Neuronal stem cell (in vitro differentiated cells): ENCODE measurements at regions not wholly inside any gene's neighbourhood (a gene's known extent, or its start where the extent isn't known, plus 50 kb on each side); places are given as distances from the start of the nearest gene placed in this dataset.

Source experiments
- DNase-seq: peaks from one replicate; pipeline ENCODE4 v3.0.0-alpha.2; 2013; ENCODE audit warnings: low spot score
- H2AFZ ChIP-seq: one replicate; pipeline ENCODE4 v1.6.1; 2013; ENCODE audit warnings: mild to moderate bottlenecking, low read length, inconsistent platforms
- H2AK5ac ChIP-seq: 2 replicates; pipeline ENCODE4 v1.6.1; 2013; ENCODE audit warnings: low read depth, mild to moderate bottlenecking, inconsistent platforms, low read length, moderate library complexity, mixed read lengths
- H2BK120ac ChIP-seq: 2 replicates; pipeline ENCODE4 v1.6.1; 2013; ENCODE audit warnings: low read depth, mild to moderate bottlenecking, inconsistent platforms, low read length, moderate library complexity, mixed read lengths
- H2BK12ac ChIP-seq: one replicate; pipeline ENCODE4 v1.6.1; 2013; ENCODE audit warnings: low read length, inconsistent platforms
- H2BK15ac ChIP-seq: 2 replicates; pipeline ENCODE4 v1.6.1; 2013; ENCODE audit warnings: mild to moderate bottlenecking, low read length, inconsistent platforms, mixed read lengths
- H2BK5ac ChIP-seq: one replicate; pipeline ENCODE4 v1.6.1; 2013; ENCODE audit warnings: inconsistent platforms, mild to moderate bottlenecking, low read length, moderate library complexity
- H3K14ac ChIP-seq: one replicate; pipeline ENCODE4 v1.6.1; 2013; ENCODE audit warnings: low read length, inconsistent platforms
- H3K18ac ChIP-seq: 2 replicates; pipeline ENCODE4 v1.6.1; 2013; ENCODE audit warnings: low read length, inconsistent platforms
- H3K23ac ChIP-seq: 2 replicates; pipeline ENCODE4 v1.6.1; 2013; ENCODE audit warnings: low read depth, mild to moderate bottlenecking, mixed read lengths, low read length, inconsistent platforms; ENCODE audit not compliant: poor library complexity
- H3K27ac ChIP-seq: replicated peaks from 3 replicates; pipeline ENCODE4 v1.5.1; 2013; ENCODE audit warnings: low read length, inconsistent platforms
- H3K27me3 ChIP-seq, 3 experiments: 2 replicates each; pipeline ENCODE4 v1.6.1; 2013; ENCODE audit warnings: low read length in 3 of 3, mild to moderate bottlenecking in 2 of 3, inconsistent platforms in 1 of 3, low read depth in 1 of 3, mixed read lengths in 1 of 3, moderate library complexity in 1 of 3; ENCODE audit not compliant: control insufficient read depth in 3 of 3, insufficient read depth in 3 of 3
- H3K36me3 ChIP-seq, 2 donors: replicated peaks in 1 of 2; 2 replicates each; pipeline ENCODE4 v1.6.1; 2013; ENCODE audit warnings: low read length in 2 of 2; ENCODE audit not compliant: control insufficient read depth in 2 of 2, insufficient read depth in 2 of 2
- H3K4ac ChIP-seq: 2 replicates; pipeline ENCODE4 v1.6.1; 2013; ENCODE audit warnings: inconsistent platforms, mild to moderate bottlenecking, low read length, moderate library complexity
- H3K4me1 ChIP-seq, 2 donors: 1 replicate in 1 of 2; 2 replicates in 1 of 2; pipeline ENCODE4 v1.6.1; 2013; ENCODE audit warnings: low read length in 2 of 2, low read depth in 1 of 2; ENCODE audit not compliant: control insufficient read depth in 2 of 2, insufficient read depth in 1 of 2
- H3K4me2 ChIP-seq: one replicate; pipeline ENCODE4 v1.6.1; 2013; ENCODE audit warnings: mild to moderate bottlenecking, low read length, inconsistent platforms; ENCODE audit not compliant: insufficient read depth, poor library complexity, severe bottlenecking
- H3K4me3 ChIP-seq, 2 donors: 2 replicates each; pipeline ENCODE4 v1.5.1; 2013; ENCODE audit warnings: low read length in 2 of 2, mild to moderate bottlenecking in 2 of 2, inconsistent platforms in 1 of 2, moderate library complexity in 1 of 2
- H3K79me1 ChIP-seq: one replicate; pipeline ENCODE4 v1.6.1; 2013; ENCODE audit warnings: low read depth, mild to moderate bottlenecking, inconsistent platforms, low read length, moderate library complexity
- H3K9ac ChIP-seq: one replicate; pipeline ENCODE4 v1.6.1; 2013; ENCODE audit warnings: mild to moderate bottlenecking, low read depth, low read length, inconsistent platforms; ENCODE audit not compliant: poor library complexity
- H3K9me3 ChIP-seq, 2 donors: replicated peaks in 1 of 2; 2 replicates each; pipeline versions ENCODE3 to v1.6.1; 2013; ENCODE audit warnings: low read length in 2 of 2, mild to moderate bottlenecking in 2 of 2, inconsistent platforms in 1 of 2, low read depth in 1 of 2, mixed read lengths in 1 of 2, moderate library complexity in 1 of 2; ENCODE audit not compliant: control insufficient read depth in 2 of 2, insufficient read depth in 1 of 2
- H4K8ac ChIP-seq: one replicate; pipeline ENCODE4 v1.6.1; 2013; ENCODE audit warnings: low read depth, mild to moderate bottlenecking, inconsistent platforms, low read length, moderate library complexity
- H4K91ac ChIP-seq: one replicate; pipeline ENCODE4 v1.6.1; 2013; ENCODE audit warnings: low read length, low read depth, mild to moderate bottlenecking, inconsistent platforms; ENCODE audit not compliant: poor library complexity
- WGBS, 2 donors: extraction: QIAGEN DNeasy Blood & Tissue Kit; methylation state at CpG; one replicate each; pipeline ENCODE4 v1.1.7; 2013; ENCODE audit warnings: missing lambda C conversion rate in 2 of 2, mixed read lengths in 1 of 2; ENCODE audit not compliant: insufficient read length in 2 of 2, insufficient replicate concordance in 1 of 2; ENCODE audit errors: extremely low coverage in 2 of 2; 5-methylcytosine and 5-hydroxymethylcytosine counted together

GRCh38 chr5:36491856-36492255 lies 114.5 kb upstream of the SLC1A3 start:
- Histone ChIP-seq H3K4me2 (no peak overlapping the region), H3K18ac (peak overlapping the region; percentile 3), H3K79me1 (no peaks in the 10 kb centered on the region), H3K27me3 (peaks cover 0 to 2% (median 0%) of the 10 kb centered on the region in 3 experiments), H3K27ac (no peak overlapping the region), H2BK120ac (no peak overlapping the region), H2AFZ (no peak overlapping the region), H2BK5ac (no peak overlapping the region), H3K4ac (no peak overlapping the region), H2BK15ac (no peak overlapping the region), H3K4me1 (peaks cover 0 to 4% of the 10 kb centered on the region in 2 donors), H2AK5ac (no peak overlapping the region), H4K91ac (no peak overlapping the region), H2BK12ac (no peak overlapping the region), H3K14ac (no peak overlapping the region), H3K9ac (no peak overlapping the region), H3K4me3 (no peak overlapping the region), H3K23ac (no peak overlapping the region), H3K9me3 (no peaks in the 10 kb centered on the region), H4K8ac (no peak overlapping the region), H3K36me3 (no peaks in the 10 kb centered on the region)
- WGBS, 2 donors, result no CpG with 5 or more reads among the region's 7 CpGs
- DNase-seq, result no peak

- no peak overlapping the region for H2BK120ac ChIP-seq
- no peak overlapping the region for H3K14ac ChIP-seq
- WGBS, 2 donors, result no CpG with 5 or more reads among the region's 2 CpGs
- no peak overlapping the region for H2BK5ac ChIP-seq
- H3K18ac ChIP-seq, result no peak overlapping the region
- no peak overlapping the region for H3K9ac ChIP-seq
- no peak overlapping the region for H2AK5ac ChIP-seq
- H4K91ac ChIP-seq, result no peak overlapping the region
- H3K36me3 ChIP-seq, result no peaks in the 10 kb centered on the region
- no peak overlapping the region for H3K23ac ChIP-seq
- no peaks in the 10 kb centered on the region for H3K79me1 ChIP-seq
- peaks cover 0 to 2% (median 0%) of the 10 kb centered on the region in 3 experiments for H3K27me3 ChIP-seq
- H3K27ac ChIP-seq, result no peak overlapping the region
- H4K8ac ChIP-seq, result no peak overlapping the region
- H3K4me1 ChIP-seq, result peaks cover 0 to 7% of the 10 kb centered on the region in 2 donors
- no peak overlapping the region for H2BK12ac ChIP-seq
- no peak overlapping the region for H3K4ac ChIP-seq
- DNase-seq, result no peak
- H3K4me2 ChIP-seq, result no peak overlapping the region
- H2AFZ ChIP-seq, result no peak overlapping the region
- H3K9me3 ChIP-seq, result no peaks in the 10 kb centered on the region
- H3K4me3 ChIP-seq, result no peak overlapping the region
- H2BK15ac ChIP-seq, result no peak overlapping the region
Observed at GRCh38 chr5:36492984-36493654, 113.3 kb upstream of the SLC1A3 start.

- no peak for DNase-seq
- no peak overlapping the region for H3K14ac ChIP-seq
- H2BK120ac ChIP-seq, result no peak overlapping the region
- no peak overlapping the region for H2AFZ ChIP-seq
- H3K27ac ChIP-seq, result no peak overlapping the region
- no peak overlapping the region for H3K4ac ChIP-seq
- no peaks in the 10 kb centered on the region for H3K79me1 ChIP-seq
- no peak overlapping the region for H3K18ac ChIP-seq
- H2BK15ac ChIP-seq, result no peak overlapping the region
- H3K4me2 ChIP-seq, result no peak overlapping the region
- no peak overlapping the region for H2BK12ac ChIP-seq
- no peak overlapping the region for H3K9ac ChIP-seq
- H2AK5ac ChIP-seq, result no peak overlapping the region
- no peaks in the 10 kb centered on the region for H3K36me3 ChIP-seq
- H3K4me3 ChIP-seq, result no peak overlapping the region
- no peak overlapping the region for H4K8ac ChIP-seq
- H3K4me1 ChIP-seq, result peaks cover 0 to 7% of the 10 kb centered on the region in 2 donors
- no CpG with 5 or more reads among the region's 1 CpG for WGBS, 2 donors
- no peak overlapping the region for H2BK5ac ChIP-seq
- H4K91ac ChIP-seq, result no peak overlapping the region
- H3K9me3 ChIP-seq, result no peaks in the 10 kb centered on the region
- no peak overlapping the region for H3K23ac ChIP-seq
- H3K27me3 ChIP-seq, result peaks cover 0 to 2% (median 0%) of the 10 kb centered on the region in 3 experiments
Observed at GRCh38 chr5:36494028-36494427, 112.4 kb upstream of the SLC1A3 start.

GRCh38 chr5:36494841-36495601 lies 111.4 kb upstream of the SLC1A3 start:
- Histone ChIP-seq H3K14ac (no peak overlapping the region), H3K4me1 (peaks cover 0 to 7% of the 10 kb centered on the region in 2 donors), H2AK5ac (no peak overlapping the region), H3K4me2 (no peak overlapping the region), H3K9me3 (no peaks in the 10 kb centered on the region), H3K23ac (no peak overlapping the region), H2BK12ac (no peak overlapping the region), H3K4me3 (no peak overlapping the region), H3K79me1 (no peaks in the 10 kb centered on the region), H3K9ac (no peak overlapping the region), H3K27ac (no peak overlapping the region), H4K8ac (no peak overlapping the region), H3K18ac (no peak overlapping the region), H3K27me3 (peaks cover 0 to 2% (median 0%) of the 10 kb centered on the region in 3 experiments), H3K4ac (no peak overlapping the region), H2BK15ac (no peak overlapping the region), H2AFZ (no peak overlapping the region), H2BK120ac (no peak overlapping the region), H3K36me3 (no peaks in the 10 kb centered on the region), H4K91ac (no peak overlapping the region), H2BK5ac (no peak overlapping the region)
- no peak for DNase-seq
- WGBS, 2 donors, result no CpG with 5 or more reads among the region's 6 CpGs
